ENCODE measurements at regions not wholly inside any gene's neighbourhood (a gene's known extent, or its start where the extent isn't known, plus 50 kb on each side); places are given as distances from the start of the nearest gene placed in this dataset.
"Not testable (repeated sequence)": the region's sequence is repeated elsewhere in the genome, so short reads cannot be mapped to it uniquely, and the experiment has no call there.

- TF ChIP-seq, protein P1, sequence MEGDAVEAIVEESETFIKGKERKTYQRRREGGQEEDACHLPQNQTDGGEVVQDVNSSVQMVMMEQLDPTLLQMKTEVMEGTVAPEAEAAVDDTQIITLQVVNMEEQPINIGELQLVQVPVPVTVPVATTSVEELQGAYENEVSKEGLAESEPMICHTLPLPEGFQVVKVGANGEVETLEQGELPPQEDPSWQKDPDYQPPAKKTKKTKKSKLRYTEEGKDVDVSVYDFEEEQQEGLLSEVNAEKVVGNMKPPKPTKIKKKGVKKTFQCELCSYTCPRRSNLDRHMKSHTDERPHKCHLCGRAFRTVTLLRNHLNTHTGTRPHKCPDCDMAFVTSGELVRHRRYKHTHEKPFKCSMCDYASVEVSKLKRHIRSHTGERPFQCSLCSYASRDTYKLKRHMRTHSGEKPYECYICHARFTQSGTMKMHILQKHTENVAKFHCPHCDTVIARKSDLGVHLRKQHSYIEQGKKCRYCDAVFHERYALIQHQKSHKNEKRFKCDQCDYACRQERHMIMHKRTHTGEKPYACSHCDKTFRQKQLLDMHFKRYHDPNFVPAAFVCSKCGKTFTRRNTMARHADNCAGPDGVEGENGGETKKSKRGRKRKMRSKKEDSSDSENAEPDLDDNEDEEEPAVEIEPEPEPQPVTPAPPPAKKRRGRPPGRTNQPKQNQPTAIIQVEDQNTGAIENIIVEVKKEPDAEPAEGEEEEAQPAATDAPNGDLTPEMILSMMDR (conservative IDR thresholded peaks at IDR 0.05), result no peak
- Mint-ChIP-seq H3K36me3 (ENCODE audit: low read depth) (peaks cover 3% of the 10 kb centered on the region), H3K27me3 (ENCODE audit: low read depth) (no peaks in the 10 kb centered on the region), H3K4me1 (no peaks in the 10 kb centered on the region), H3K4me3 (no peak overlapping the region), H3K27ac (ENCODE audit: unreplicated experiment) (no peak overlapping the region), H3K9me3 (peaks cover 9% of the 10 kb centered on the region)
- DNase-seq (ENCODE audit: low read depth, low spot score), result no peak
Observed at GRCh38 chr5:118070041-118070440, 918.3 kb downstream of the DTWD2 start.

DNA sequence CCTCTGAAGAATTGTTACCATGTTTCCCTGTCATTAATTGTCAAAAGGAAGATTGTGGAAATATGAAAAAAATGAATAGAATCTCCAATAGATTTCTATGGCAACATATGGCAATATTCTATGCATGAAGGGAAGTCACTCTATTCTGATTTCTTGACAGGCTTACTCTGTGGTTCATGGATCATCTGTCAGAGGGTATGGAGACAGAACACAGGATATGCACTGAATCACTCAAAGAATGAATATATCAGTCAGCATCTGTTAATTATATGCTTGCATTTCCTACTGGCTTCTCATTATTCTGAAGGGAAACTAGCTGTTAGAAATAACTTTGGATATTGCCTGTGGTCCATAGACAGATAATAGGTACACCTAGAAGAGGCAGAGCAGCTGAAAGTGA is 918.9 kb downstream of the DTWD2 start:
- TF ChIP-seq, protein P1 (conservative IDR thresholded peaks at IDR 0.05), result no peak
- Mint-ChIP-seq H3K4me3 (no peak overlapping the region), H3K27me3 (ENCODE audit: low read depth) (no peaks in the 10 kb centered on the region), H3K9me3 (peaks cover 10% of the 10 kb centered on the region), H3K36me3 (ENCODE audit: low read depth) (peaks cover 3% of the 10 kb centered on the region), H3K27ac (ENCODE audit: unreplicated experiment) (no peak overlapping the region), H3K4me1 (no peaks in the 10 kb centered on the region)
- no peak for DNase-seq (ENCODE audit: low read depth, low spot score)

DNA sequence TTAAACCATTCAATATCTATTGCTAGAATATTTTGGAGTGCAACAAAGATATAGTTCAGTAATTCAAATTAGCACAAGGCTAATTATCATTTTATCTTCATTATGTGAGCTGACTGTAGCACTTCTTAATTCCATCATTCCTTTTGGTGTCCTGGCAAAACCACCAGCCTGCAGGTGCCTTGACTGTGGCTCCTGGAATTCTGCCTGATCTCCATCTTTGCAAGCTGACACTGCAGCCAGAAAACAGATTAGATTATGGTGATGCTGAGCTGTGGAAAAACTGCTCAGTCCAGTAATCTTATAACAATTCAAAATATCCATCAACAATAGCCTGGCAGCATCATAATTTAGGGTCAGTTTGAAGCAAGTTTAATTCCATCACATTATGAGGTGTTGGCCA is 919.5 kb downstream of the DTWD2 start:
- Mint-ChIP-seq H3K27ac (ENCODE audit: unreplicated experiment) (no peak overlapping the region), H3K4me1 (no peaks in the 10 kb centered on the region), H3K27me3 (ENCODE audit: low read depth) (no peaks in the 10 kb centered on the region), H3K9me3 (peaks cover 10% of the 10 kb centered on the region), H3K4me3 (no peak overlapping the region), H3K36me3 (ENCODE audit: low read depth) (peaks cover 3% of the 10 kb centered on the region)
- DNase-seq (ENCODE audit: low read depth, low spot score), result no peak
- TF ChIP-seq, protein P1 (conservative IDR thresholded peaks at IDR 0.05), result no peak

DNA sequence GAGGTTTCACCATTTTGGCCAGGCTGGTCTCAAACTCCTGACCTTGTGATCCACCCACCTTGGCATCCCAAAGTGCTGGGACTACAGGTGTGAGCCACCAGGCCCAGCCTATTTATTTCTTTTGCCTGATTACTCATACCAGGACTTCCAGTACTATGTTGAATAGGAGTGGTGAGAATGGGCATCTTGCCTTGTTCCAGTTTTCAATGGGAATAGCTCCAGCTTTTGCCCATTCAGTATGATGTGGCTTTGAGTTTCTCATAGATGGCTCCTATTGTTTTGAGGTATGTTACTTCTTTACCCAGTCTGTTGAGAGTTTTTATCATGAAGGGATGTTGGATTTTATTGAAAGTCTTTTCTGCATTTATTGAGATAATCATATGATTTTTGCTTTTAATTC is 924.5 kb downstream of the DTWD2 start:
- H3K36me3 Mint-ChIP-seq (ENCODE audit: low read depth); H3K27me3 Mint-ChIP-seq (ENCODE audit: low read depth); H3K27ac Mint-ChIP-seq (ENCODE audit: unreplicated experiment); H3K4me3 Mint-ChIP-seq; H3K4me1 Mint-ChIP-seq; DNase-seq (ENCODE audit: low read depth, low spot score): not testable (repeated sequence)
- peaks cover 16% of the 10 kb centered on the region for H3K9me3 Mint-ChIP-seq

- Mint-ChIP-seq H3K4me3 (no peak overlapping the region), H3K9me3 (peaks cover 14% of the 10 kb centered on the region), H3K4me1 (no peaks in the 10 kb centered on the region), H3K27me3 (ENCODE audit: low read depth) (no peaks in the 10 kb centered on the region), H3K27ac (ENCODE audit: unreplicated experiment) (no peak overlapping the region), H3K36me3 (ENCODE audit: low read depth) (peaks cover 3% of the 10 kb centered on the region)
- no peak for DNase-seq (ENCODE audit: low read depth, low spot score)
- TF ChIP-seq, protein P1 (conservative IDR thresholded peaks at IDR 0.05), result peak; percentile 55
Observed at GRCh38 chr5:118060833-118061232, 927.5 kb downstream of the DTWD2 start.

- Mint-ChIP-seq H3K4me3 (no peak overlapping the region), H3K27me3 (ENCODE audit: low read depth) (no peaks in the 10 kb centered on the region), H3K9me3 (peaks cover 4% of the 10 kb centered on the region), H3K4me1 (no peaks in the 10 kb centered on the region), H3K36me3 (ENCODE audit: low read depth) (peaks cover 4% of the 10 kb centered on the region), H3K27ac (ENCODE audit: unreplicated experiment) (no peak overlapping the region)
- TF ChIP-seq, protein P1 (conservative IDR thresholded peaks at IDR 0.05), result no peak
- no peak for DNase-seq (ENCODE audit: low read depth, low spot score)
Observed at GRCh38 chr5:118052503-118052902, 935.8 kb downstream of the DTWD2 start.

Data from neural crest cell (in vitro differentiated cells).